GM19025 (cell line): ENCODE measurements at regions not wholly inside any gene's neighbourhood (a gene's known extent, or its start where the extent isn't known, plus 50 kb on each side); places are given as distances from the start of the nearest gene placed in this dataset.
"Not testable (repeated sequence)": the region's sequence is repeated elsewhere in the genome, so short reads cannot be mapped to it uniquely, and the experiment has no call there.

Source experiments
- ATAC-seq: cut with Tn5 transposase; IDR thresholded peaks from one replicate; pipeline ENCODE4 v1.9.1; 2021; ENCODE audit warnings: mild to moderate bottlenecking, low read depth, moderate library complexity; ENCODE audit not compliant: unreplicated experiment

GRCh38 chr2:226307487-226308322 lies 491.9 kb downstream of the IRS1 start:
- ATAC-seq: no peak

- no peak for ATAC-seq
Observed at GRCh38 chr2:226306969-226307368, 492.7 kb downstream of the IRS1 start.

- ATAC-seq: no peak
Observed at GRCh38 chr2:226304308-226304707, 495.3 kb downstream of the IRS1 start.

GRCh38 chr2:226303707-226304106 lies 495.9 kb downstream of the IRS1 start:
- ATAC-seq: no peak

GRCh38 chr2:226300196-226300886 lies 499.3 kb downstream of the IRS1 start:
- ATAC-seq: no peak

- ATAC-seq: no peak
Observed at GRCh38 chr2:226299771-226300170, 499.8 kb downstream of the IRS1 start.

GRCh38 chr2:226295681-226296080 lies 503.9 kb downstream of the IRS1 start:
- ATAC-seq: no peak

- no peak for ATAC-seq
Observed at GRCh38 chr2:226295123-226295522, 504.5 kb downstream of the IRS1 start.

GRCh38 chr2:226291281-226291680 lies 508.3 kb downstream of the IRS1 start:
- not testable (repeated sequence) for ATAC-seq

- no peak for ATAC-seq
Observed at GRCh38 chr2:226286916-226287315, 512.7 kb downstream of the IRS1 start.

GRCh38 chr2:226283796-226284195 lies 515.8 kb downstream of the IRS1 start:
- no peak for ATAC-seq

GRCh38 chr2:226282151-226282550 lies 517.5 kb downstream of the IRS1 start:
- no peak for ATAC-seq

GRCh38 chr2:226280136-226280535 lies 519.5 kb downstream of the IRS1 start:
- not testable (repeated sequence) for ATAC-seq

GRCh38 chr2:226275215-226275614 lies 524.4 kb downstream of the IRS1 start:
- ATAC-seq: no peak

GRCh38 chr2:226274143-226274542 lies 525.5 kb downstream of the IRS1 start:
- ATAC-seq: no peak

- ATAC-seq: no peak
Observed at GRCh38 chr2:226273440-226273839, 526.2 kb downstream of the IRS1 start.

GRCh38 chr2:226272435-226272834 lies 527.2 kb downstream of the IRS1 start:
- ATAC-seq: no peak

GRCh38 chr2:226270285-226271058 lies 529.1 kb downstream of the IRS1 start:
- ATAC-seq: no peak

- ATAC-seq: no peak
Observed at GRCh38 chr2:226267516-226268289, 531.9 kb downstream of the IRS1 start.

GRCh38 chr2:226256709-226257376 lies 542.8 kb downstream of the IRS1 start:
- no peak for ATAC-seq
